ELR (cell line): ENCODE measurements at regions not wholly inside any gene's neighbourhood (a gene's known extent, or its start where the extent isn't known, plus 50 kb on each side); places are given as distances from the start of the nearest gene placed in this dataset.
A peak's percentile ranks its signal among the peaks of the same experiment; 100 is the strongest.
"Not testable (repeated sequence)": the region's sequence is repeated elsewhere in the genome, so short reads cannot be mapped to it uniquely, and the experiment has no call there.

Source experiments
- DNase-seq: peaks from one replicate; pipeline ENCODE4 v3.0.0-alpha.2; 2015; ENCODE audit warnings: low read depth

- peak; percentile 35 for DNase-seq
Observed at GRCh38 chr20:53872561-53873229, 197.7 kb downstream of the BCAS1 start.

GRCh38 chr20:53872081-53872541 lies 198.3 kb downstream of the BCAS1 start:
- peak; percentile 42 for DNase-seq

GRCh38 chr20:53871541-53871940 lies 198.9 kb downstream of the BCAS1 start:
- DNase-seq = no peak

- DNase-seq = peak; percentile 47
Observed at GRCh38 chr20:53870426-53871315, 199.7 kb downstream of the BCAS1 start.

- peak; percentile 91 for DNase-seq
Observed at GRCh38 chr20:53869466-53870258, 200.7 kb downstream of the BCAS1 start.

- DNase-seq = no peak
Observed at GRCh38 chr20:53867741-53868351, 202.5 kb downstream of the BCAS1 start.

GRCh38 chr20:53866794-53867740 lies 203.3 kb downstream of the BCAS1 start:
- DNase-seq = peak; percentile 29

- DNase-seq = peak; percentile 71
Observed at GRCh38 chr20:53865901-53866793, 204.2 kb downstream of the BCAS1 start.

GRCh38 chr20:53864765-53865683 lies 205.4 kb downstream of the BCAS1 start:
- DNase-seq = not testable (repeated sequence)

- not testable (repeated sequence) for DNase-seq
Observed at GRCh38 chr20:53863923-53864641, 206.3 kb downstream of the BCAS1 start.

- not testable (repeated sequence) for DNase-seq
Observed at GRCh38 chr20:53863535-53863922, 206.9 kb downstream of the BCAS1 start.

- not testable (repeated sequence) for DNase-seq
Observed at GRCh38 chr20:53863039-53863438, 207.4 kb downstream of the BCAS1 start.

GRCh38 chr20:53862490-53862889 lies 207.9 kb downstream of the BCAS1 start:
- DNase-seq = not testable (repeated sequence)

- not testable (repeated sequence) for DNase-seq
Observed at GRCh38 chr20:53862136-53862397, 208.3 kb downstream of the BCAS1 start.

- DNase-seq = no peak
Observed at GRCh38 chr20:53859684-53860083, 210.7 kb downstream of the BCAS1 start.

- DNase-seq = not testable (repeated sequence)
Observed at GRCh38 chr20:53859009-53859408, 211.4 kb downstream of the BCAS1 start.

- not testable (repeated sequence) for DNase-seq
Observed at GRCh38 chr20:53858516-53858915, 211.9 kb downstream of the BCAS1 start.

GRCh38 chr20:53857723-53858236 lies 212.6 kb downstream of the BCAS1 start:
- no peak for DNase-seq
